GM19351 (cell line): ENCODE measurements at regions not wholly inside any gene's neighbourhood (a gene's known extent, or its start where the extent isn't known, plus 50 kb on each side); places are given as distances from the start of the nearest gene placed in this dataset.
A peak's percentile ranks its signal among the peaks of the same experiment; 100 is the strongest.

Source experiments
- ATAC-seq: cut with Tn5 transposase; IDR thresholded peaks from one replicate; pipeline ENCODE4 v1.9.1; 2021; ENCODE audit warnings: mild to moderate bottlenecking, moderate library complexity; ENCODE audit not compliant: unreplicated experiment

DNA sequence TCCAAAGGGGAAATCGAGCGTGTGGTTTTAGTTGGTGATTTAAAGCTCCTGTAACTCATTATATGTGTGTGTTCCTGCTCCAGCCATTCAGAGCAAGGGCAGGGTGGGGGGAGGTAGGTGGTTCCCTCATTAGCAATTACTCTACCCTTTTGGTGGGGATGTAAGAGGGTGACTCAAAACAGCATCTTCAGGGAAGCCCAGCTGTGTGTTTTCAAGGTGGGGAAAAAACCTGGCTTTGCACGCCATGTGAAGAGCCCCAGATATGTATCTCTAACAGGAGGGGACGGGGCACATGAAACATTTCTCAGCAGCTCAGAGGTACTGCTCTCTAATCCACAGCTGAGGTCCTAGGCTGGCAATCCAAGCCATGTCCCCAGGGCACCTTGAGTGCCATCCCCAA, 241.3 kb upstream of the ZFHX3 start:
- ATAC-seq = peak; percentile 94

DNA sequence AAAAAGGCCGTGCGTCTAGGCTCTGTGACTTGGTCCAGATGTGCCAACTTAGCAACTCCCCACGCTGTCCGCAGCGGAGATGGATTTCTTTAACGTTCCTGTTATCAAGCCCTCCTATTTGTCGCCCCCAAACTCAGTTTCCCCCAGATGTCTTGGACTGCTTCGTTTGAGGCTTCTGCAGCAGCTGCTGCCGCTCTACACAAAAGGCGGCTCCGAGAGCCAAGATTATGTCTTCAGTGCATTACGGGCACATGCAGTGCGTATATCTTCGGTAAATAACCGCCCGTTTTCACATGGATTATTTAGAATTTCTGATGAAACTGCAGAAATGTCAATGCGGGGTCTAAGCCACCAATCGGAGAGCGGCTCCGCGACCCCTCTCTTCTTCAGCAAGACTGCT, 240.6 kb upstream of the ZFHX3 start:
- ATAC-seq = no peak

DNA sequence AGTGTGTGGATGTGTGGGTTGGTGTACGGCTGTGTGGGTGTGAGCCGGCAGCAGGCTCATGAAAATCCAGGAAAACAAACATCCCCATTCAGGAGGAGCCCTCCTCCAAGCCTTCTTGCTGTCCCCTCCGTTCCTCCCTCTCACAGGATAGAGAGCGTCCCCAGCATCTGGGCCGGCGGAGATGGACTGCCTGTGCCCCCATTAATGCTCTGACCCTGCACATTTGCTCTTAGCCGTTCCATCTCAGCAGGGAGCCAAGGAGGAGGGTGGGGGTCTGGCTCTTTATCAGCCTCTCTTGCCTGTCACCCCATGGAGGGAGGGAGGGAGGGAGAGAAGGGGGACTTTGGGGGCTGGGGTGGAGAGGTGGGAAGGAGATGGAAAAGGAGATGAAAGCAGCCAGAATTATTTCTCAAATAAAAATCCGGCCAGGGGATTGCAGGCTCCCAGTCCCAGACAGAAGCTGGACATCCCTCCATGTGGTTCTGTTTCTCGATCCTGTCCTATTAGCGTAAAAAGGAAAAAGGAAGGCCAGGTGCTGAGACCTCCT, 240.0 kb upstream of the ZFHX3 start:
- ATAC-seq = no peak

DNA sequence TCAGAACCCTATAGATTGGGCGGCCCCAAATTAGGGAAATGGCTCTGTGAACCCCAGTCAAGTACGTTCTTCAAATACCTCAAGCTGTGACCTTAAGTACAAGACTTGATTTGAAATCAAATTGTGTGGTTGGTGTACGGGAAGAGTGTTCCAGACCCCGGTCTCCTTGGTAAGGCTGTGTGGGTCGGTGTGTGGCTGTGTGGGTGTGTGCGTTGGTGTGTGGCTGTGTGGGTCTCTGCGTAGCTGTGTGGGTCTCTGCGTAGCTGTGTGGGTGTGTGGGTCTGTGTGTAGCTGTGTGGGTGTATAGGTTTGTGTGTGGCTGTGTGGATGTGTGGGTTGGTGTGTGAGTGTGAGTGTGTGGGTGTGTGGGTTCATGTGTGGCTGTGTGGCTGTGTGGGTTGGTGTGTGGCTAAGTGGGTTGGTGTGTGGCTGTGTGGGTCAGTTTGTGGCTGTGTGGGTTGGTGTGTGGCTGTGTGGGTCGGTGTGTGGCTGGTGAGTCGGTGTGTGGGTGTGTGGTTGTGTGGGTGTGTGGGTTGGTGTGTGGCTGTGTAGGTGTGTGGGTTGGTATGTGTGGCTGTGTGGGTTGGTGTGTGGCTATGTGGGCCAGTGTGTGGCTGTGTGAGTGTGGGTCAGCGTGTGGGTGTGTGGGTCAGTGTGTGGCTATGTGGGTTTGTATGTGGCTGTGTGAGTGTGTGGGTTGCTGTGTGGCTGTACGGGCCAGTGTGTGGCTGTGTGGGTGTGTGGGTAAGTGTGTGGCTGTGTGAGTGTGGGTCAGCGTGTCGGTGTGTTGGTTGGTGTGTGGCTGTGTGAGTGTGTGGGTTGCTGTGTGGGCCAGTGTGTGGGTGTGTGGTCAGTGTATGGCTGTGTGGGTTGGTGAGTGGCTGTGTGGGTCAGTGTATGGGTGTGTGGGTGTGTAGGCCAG, 238.7 kb upstream of the ZFHX3 start:
- ATAC-seq = no peak

DNA sequence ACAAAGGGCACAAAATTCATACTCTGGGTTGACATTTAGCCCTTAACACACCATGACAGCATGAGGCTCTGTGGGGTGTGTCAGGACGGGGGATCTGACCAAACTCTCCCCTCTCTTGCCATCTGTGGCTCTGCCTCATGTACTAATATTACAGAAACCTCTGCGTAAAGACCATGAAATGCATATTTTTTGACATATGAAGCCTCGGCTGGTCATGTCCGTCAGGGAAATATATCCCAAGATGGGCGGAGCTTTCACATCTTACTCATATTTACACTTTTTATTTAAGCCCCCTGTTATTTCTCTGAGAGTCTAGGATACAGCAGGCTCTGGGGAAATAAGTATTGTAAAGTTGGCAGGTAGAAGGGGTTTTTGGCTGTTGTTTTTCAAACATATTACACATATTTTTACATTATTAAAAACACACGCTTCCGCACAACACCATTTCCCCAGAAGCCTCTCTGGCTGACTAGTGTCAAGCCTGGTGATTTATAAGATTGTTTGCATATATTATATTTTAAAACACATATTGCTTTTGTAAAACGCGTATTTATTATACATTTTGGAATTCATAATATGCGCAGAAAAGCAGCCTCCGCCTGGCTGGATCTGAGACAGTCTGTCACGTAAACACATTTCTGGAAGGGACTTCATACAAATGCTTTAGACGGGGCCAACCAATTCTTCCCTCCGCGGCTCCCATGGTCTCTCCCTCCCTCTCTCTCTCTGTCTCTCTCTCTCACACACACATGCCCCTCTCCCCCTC, 237.7 kb upstream of the ZFHX3 start:
- no peak for ATAC-seq

DNA sequence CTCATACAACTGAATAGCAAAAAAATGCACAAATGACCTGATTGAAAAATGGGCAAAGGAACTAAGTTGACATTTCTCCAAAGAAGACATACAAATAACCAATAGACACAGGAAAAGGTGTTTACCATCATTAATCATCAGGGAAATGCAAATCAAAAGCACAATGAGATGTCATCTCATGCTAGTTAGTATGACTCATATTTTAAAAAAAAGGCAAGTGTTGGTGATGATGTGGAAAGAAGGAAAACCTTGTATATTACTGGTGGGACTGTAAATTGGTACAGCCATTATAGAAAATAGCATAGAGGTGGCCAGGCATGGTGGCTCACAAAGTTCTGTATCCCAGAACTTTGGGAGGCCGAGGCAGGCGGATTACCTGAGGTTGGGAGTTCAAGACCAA, 232.5 kb upstream of the ZFHX3 start:
- ATAC-seq = no peak

DNA sequence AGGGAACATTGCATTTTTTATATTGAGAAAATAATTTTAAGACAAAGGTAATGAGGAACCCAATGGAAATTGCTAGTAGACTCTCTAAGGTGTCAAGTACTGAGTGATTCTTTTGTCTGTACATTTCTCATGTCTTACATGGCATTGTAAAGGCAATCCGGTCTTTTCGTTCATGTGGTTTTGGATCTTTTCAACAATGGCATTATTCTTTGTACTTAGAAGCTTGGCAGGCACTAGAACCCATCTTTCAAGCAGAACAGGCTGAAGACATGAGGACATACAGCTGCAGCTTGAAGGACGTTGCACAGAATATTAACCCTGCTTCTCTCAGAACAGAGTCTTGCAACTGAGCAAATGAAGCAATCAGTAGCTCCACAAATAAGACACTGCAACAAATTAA, 231.5 kb upstream of the ZFHX3 start:
- ATAC-seq = no peak

DNA sequence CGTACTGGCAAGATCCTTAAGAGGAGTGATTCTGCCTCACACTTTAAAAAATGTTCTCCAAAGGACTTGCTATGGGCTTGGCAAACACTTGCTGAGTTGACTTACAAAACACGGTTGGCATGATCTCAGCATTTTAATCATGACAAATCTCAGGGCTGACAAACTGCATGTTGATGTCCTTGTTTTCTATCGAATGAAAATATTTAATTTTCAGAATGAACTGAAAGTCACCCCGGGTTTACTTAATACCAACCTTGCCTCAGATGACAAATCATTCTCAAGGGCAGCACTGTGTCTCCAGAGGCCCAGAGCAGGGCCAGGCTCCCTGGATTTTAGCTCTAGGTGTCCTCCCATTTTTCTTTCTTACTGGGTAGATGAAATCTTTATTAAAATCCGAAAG, 229.1 kb upstream of the ZFHX3 start:
- ATAC-seq = no peak

DNA sequence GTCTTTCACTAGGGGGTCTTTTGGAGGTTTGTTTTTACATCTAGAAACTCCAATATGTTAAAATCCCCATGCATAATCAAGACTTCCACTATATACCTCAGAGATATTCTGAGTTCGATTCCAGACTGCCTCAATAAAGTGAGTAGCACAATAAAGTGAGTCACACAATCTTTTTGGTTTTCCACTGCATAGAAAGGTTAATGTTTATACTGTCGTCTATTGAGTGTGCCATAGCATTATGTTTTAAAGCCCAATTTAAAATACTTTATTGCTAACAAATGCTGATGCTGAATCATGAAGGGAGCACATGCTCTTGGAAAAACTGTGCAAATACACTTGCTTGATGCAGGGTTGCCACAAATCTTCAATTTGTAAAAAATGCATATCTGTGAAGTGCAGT, 227.5 kb upstream of the ZFHX3 start:
- ATAC-seq = no peak

DNA sequence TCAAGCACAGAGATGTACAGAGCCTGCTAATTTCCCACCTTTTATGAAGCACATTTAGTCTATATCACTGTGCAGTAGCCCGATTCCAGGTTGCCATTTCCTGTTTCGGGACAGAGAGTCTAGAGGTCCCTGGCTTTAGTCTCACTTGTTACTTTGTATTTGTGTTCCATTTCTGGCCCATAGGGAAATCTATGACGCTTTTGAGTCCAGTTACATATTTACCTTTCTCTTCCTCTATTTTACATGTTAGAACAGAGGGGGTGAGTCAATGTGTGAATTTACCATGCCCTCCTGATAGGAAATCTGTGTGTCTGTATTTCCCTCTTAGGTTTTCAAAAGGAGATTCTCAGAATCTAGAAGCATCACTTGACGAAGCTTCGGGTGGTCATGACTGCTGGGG, 227.1 kb upstream of the ZFHX3 start:
- peak; percentile 47 for ATAC-seq

DNA sequence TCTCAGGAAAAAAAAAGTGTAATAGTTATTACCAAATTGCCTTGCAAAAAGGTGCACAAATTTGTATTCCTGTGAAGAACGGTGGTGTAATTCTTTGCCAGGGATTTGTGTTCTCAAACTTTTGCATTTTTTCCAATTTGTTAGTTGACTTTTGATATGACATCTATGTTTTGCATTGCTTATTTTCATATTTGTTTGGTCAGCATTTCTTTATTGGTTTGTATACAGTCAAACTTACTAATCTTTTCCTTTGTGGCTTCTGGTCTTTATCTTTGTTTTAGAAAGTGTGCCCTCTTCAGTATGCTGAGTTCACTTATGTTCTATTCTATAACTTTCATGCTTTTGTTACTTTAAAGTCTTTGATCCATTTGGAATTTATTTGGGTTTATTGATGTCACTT, 226.2 kb upstream of the ZFHX3 start:
- no peak for ATAC-seq

DNA sequence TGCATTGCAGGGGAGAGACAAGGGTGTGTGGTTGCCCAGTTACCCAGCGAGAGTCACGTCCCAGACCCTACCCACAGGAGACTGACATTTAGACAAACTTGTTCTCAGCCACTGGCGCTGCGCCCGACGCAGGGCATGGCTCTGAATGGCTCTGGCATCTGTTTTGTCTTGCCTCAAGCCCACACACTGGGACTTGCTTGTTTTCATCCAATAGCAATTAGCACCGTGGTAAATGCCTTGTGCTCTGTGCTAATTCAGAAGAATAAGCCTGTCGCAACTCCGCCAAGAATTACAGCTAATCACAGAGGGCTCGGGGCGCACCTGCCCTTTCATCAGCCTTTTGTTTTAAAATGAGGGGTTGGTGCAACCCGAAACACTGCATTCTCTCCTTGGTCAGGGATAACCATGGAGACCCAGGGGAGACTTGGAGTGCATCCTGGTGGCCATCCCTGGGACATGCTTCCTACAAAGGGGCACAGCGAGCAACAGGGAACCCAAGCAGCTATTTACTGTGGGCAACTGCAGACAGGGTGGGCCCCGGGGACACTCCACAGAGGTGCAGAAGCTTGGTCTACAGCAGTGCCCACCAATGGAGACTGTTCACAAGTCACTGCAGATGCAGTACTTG, 220.6 kb upstream of the ZFHX3 start:
- no peak for ATAC-seq

DNA sequence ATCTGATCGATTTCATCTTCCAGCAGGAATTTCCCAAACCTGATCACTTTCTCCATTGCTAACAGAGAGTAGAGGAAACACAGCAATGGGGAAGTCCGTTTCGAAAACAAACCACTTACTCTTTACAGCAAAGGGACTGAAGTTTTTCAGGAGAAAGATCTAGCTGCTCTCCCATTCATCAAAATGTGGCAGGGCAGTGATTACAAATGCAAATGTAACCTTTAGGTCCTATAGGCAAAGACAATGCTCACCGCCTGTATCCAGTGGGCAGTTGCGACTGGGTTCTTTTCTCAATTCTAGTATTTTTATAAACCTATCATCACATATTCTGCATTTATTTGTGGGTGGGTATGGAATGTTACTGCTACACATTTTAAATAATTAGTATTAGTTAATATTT, 218.0 kb upstream of the ZFHX3 start:
- ATAC-seq = no peak

DNA sequence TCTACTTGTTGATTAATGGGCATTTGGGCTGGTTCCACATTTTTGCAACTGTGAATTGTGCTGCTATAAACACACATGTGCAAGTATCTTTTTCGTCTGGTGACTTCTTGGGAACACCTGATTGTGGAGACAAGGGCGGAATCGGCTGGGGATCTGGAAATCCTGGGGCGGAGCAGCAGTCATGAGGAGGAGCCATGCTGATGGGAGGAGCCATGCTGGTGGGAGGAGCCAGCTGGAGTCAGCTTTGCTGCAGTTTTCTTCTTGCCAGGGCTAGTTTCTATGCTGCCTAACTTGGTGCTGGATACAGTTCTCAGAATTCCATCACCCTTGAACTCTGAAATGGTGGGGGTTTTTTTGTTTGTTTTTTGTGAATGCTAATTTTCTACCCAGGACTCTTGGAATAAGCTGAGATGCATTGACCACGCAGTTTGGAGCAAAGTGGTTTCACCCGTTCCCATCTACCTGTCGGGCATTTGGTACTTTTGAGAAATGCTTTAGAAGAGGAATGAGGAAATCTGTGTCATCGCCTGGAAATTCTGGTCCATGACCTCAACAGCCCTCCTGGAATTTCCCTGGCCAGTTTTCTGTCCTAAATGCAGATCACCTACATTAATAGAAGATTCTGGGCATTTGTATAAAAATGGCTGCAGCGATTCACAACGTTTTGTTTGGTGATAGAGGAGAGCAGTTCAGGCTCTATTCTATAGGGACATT, 217.4 kb upstream of the ZFHX3 start:
- ATAC-seq = no peak

DNA sequence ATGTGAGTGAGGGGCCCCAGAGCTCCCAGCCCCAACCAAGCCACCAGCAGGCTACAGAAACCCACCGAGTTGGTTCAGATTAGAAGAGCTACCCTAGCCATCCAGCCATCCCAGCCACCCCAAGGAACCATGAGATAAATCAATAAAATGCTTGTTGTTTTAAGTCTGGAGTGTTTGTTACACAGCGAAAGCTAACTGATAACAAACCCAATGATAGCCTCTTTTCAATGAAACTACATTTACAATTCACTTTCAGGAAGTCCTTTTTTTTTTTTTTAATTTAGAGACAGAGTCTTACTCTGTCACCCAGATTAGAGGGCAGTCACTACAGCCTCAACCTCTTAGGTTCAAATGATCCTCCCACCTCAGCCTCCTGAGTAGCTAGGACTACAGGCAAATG, 215.0 kb upstream of the ZFHX3 start:
- ATAC-seq = no peak

DNA sequence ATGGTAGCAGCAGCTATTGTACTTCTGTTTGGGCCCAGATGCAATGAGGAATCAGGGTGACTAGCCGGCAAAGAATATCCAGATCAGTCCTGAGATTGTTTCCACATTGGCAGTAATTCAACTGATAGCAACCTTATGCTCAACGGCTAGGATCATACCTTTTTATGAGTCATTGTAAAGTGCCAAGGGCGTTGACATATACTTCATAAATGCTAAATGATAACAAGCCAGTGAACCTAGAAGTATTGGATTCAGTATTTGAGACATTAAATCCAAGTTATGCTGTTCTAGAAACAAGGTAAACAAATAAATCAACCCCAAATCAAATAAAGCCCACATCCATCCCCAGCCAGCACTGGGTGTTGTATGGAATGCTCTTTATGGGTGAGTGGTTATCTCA, 207.1 kb upstream of the ZFHX3 start:
- no peak for ATAC-seq

DNA sequence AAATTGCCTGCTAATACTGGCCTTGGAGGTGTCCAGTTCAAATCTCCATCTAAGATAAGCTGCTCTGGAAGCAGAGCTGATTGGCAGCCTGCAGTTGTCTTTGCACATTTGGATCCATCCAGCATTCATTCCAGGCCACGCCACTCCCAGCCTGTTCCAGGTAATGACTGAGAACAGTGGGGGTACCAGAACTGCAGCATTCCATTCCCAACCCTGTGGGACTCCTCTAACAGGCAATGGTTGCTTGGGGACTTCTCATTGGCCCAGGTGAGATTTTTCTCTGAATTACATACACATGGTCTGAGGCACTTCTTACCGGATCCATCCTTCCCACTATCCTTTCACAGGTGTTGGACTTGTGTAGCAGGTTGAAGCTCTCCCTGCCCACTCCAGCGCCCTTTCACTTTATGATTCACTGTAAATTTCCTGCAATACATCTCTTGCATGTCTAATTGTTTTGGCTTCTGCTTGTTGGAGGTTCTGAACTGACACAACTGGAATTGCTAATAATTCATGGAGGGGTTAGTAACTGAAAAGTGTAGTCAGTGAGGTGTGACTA, 206.1 kb upstream of the ZFHX3 start:
- ATAC-seq = no peak

DNA sequence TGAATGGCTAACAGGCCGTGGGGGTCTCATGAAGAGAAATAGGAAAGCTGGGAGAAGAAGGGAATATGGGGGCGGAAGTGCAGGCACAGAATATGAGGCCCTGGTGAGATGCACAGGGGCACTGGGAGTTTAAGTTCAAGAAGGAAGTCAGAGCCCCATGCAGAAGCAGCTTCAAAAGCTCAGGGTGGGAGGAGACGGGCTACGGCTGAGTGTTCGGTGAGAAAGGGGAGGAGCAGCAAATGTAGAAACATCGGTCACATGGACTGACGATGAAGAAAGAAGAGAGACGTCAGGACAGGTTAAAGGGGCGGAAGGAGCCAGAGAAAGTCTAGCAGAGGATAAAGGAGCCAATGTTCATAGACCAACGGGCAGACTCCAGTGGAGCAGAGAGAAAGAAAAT, 204.5 kb upstream of the ZFHX3 start:
- no peak for ATAC-seq

DNA sequence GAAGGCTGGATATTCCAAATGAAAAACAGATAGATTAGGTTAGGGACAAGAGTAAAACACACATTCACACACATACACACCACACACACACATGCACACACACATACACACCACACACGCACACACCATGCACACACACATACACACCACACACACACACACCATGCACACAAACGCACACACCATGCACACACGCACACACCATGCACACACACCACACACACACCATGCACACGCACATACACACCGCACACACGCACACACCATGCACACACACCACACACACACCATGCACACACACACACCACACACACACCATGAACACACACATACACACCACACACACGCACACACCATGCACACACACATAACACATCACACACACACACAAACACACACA, 203.7 kb upstream of the ZFHX3 start:
- no peak for ATAC-seq

DNA sequence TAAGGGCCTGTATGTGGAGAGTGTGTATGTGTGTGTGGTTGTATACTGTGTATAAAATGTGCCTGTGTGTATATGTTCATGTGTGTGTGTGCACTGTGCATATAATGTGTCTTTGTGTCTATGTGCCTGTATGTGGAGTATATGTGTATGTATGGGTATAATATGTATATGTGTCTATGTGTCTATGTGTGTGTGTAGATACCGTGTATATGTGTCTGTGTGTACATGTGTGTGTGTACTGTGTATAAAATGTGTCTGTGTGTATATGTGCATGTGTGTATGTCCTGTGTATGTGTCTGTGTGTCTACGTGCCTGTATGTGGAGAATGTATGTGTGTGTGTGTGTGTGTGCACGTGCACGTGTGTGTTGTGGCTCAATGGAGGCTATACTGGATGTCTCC, 200.4 kb upstream of the ZFHX3 start:
- no peak for ATAC-seq

DNA sequence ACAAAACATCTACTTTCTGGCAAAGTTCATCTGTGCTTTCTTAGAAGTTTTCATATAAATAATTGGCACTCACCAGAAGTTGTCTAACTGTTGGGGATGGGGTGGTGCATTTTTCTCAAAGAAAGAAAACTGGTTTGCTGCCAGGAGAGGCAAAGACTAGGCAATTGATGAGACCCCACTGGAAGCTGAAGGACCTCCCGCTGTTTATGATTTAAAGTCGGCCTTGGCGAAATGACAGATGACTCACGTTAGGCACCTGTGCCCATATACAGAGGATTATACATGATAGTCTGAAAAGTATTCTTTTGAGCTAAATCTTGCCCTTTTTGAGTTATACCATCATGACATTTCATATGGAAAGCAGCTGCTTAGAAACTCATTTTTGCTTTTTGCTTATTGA, 193.0 kb upstream of the ZFHX3 start:
- no peak for ATAC-seq
